ENCODE measurements at regions not wholly inside any gene's neighbourhood (a gene's known extent, or its start where the extent isn't known, plus 50 kb on each side); places are given as distances from the start of the nearest gene placed in this dataset.

- no peak for DNase-seq (ENCODE audit: low read depth in 2 of 2)
These were observed 114.2 kb upstream of the EEA1 start for GRCh38 chr12:93043192-93043876.

GRCh38 chr12:93043877-93044209 lies 114.7 kb upstream of the EEA1 start:
- DNase-seq (ENCODE audit: low read depth in 2 of 2), result no peak

GRCh38 chr12:93047118-93047517 lies 118.0 kb upstream of the EEA1 start:
- no peak for DNase-seq (ENCODE audit: low read depth in 2 of 2)

GRCh38 chr12:93048656-93049055 lies 119.6 kb upstream of the EEA1 start:
- no peak for DNase-seq (ENCODE audit: low read depth in 2 of 2)

GRCh38 chr12:93050026-93050747 lies 121.1 kb upstream of the EEA1 start:
- DNase-seq (ENCODE audit: low read depth in 2 of 2), result no peak

- no peak for DNase-seq (ENCODE audit: low read depth in 2 of 2)
These were observed 121.6 kb upstream of the EEA1 start for GRCh38 chr12:93050748-93051081.

GRCh38 chr12:93054021-93054420 lies 124.9 kb upstream of the EEA1 start:
- DNase-seq (ENCODE audit: low read depth in 2 of 2), result no peak

- no peak for DNase-seq (ENCODE audit: low read depth in 2 of 2)
These were observed 126.1 kb upstream of the EEA1 start for GRCh38 chr12:93055221-93055620.

GRCh38 chr12:93056971-93057535 lies 128.0 kb upstream of the EEA1 start:
- no peak for DNase-seq (ENCODE audit: low read depth in 2 of 2)

- DNase-seq (ENCODE audit: low read depth in 2 of 2), result no peak
These were observed 129.2 kb upstream of the EEA1 start for GRCh38 chr12:93058280-93058679.

GRCh38 chr12:93059288-93059687 lies 130.2 kb upstream of the EEA1 start:
- DNase-seq (ENCODE audit: low read depth in 2 of 2), result no peak

- no peak for DNase-seq (ENCODE audit: low read depth in 2 of 2)
These were observed 131.0 kb upstream of the EEA1 start for GRCh38 chr12:93059925-93060665.

GRCh38 chr12:93060666-93061472 lies 131.8 kb upstream of the EEA1 start:
- DNase-seq (ENCODE audit: low read depth in 2 of 2), result no peak

GRCh38 chr12:93061473-93062419 lies 132.7 kb upstream of the EEA1 start:
- no peak for DNase-seq (ENCODE audit: low read depth in 2 of 2)

- DNase-seq (ENCODE audit: low read depth in 2 of 2), result no peak
These were observed 136.8 kb upstream of the EEA1 start for GRCh38 chr12:93065896-93066295.

- no peak for DNase-seq (ENCODE audit: low read depth in 2 of 2)
These were observed 143.2 kb upstream of the EEA1 start for GRCh38 chr12:93072340-93072739.

GRCh38 chr12:93073324-93073723 lies 144.2 kb upstream of the EEA1 start:
- no peak for DNase-seq (ENCODE audit: low read depth in 2 of 2)

- DNase-seq (ENCODE audit: low read depth in 2 of 2), result no peak
These were observed 149.0 kb upstream of the EEA1 start for GRCh38 chr12:93078059-93078458.

- DNase-seq (ENCODE audit: low read depth in 2 of 2), result no peak
These were observed 149.5 kb upstream of the EEA1 start for GRCh38 chr12:93078577-93078976.

GRCh38 chr12:93079271-93079670 lies 150.2 kb upstream of the EEA1 start:
- no peak for DNase-seq (ENCODE audit: low read depth in 2 of 2)

GRCh38 chr12:93079976-93080375 lies 150.9 kb upstream of the EEA1 start:
- no peak for DNase-seq (ENCODE audit: low read depth in 2 of 2)

All from activated CD4-positive, alpha-beta T cell treated with anti-CD3 and anti-CD28 coated beads for 24 hours (primary cell).